HEK293 (cell line): ENCODE measurements at regions not wholly inside any gene's neighbourhood (a gene's known extent, or its start where the extent isn't known, plus 50 kb on each side); places are given as distances from the start of the nearest gene placed in this dataset.

ENCODE experiments used
- CTCF ChIA-PET: fragments of 350-600 bp; formaldehyde crosslinking; extraction: SDS; loops from one replicate; lab custom pipeline; 2021; ENCODE audit warnings: antibody characterized with exemption; lab: Yijun Ruan, JAX
- POLR2A ChIA-PET: fragments of 300-600 bp; formaldehyde crosslinking; extraction: SDS; loops from one replicate; lab custom pipeline; 2020; ENCODE audit warnings: antibody characterized with exemption, inconsistent platforms; lab: Yijun Ruan, JAX
- H3K27ac ChIP-seq: fragments of 200-500 bp; sonication (Bioruptor generic); 2 replicates; pipeline ENCODE4 v1.5.1; 2014; ENCODE audit warnings: low read depth, low read length, control low read depth, inconsistent platforms; ENCODE audit errors: extremely low read depth
- H3K36me3 ChIP-seq, 2 experiments: fragments of 200-500 bp in 1 of 2; sonication (Bioruptor generic) in 1 of 2; 1 replicate in 1 of 2; 2 replicates in 1 of 2; pipeline ENCODE4 v1.5.1; 2014 to 2017; ENCODE audit warnings: inconsistent platforms in 2 of 2, low read length in 2 of 2; ENCODE audit not compliant: control insufficient read depth in 2 of 2, insufficient read depth in 1 of 2
- H3K4me1 ChIP-seq: fragments of 200-500 bp; sonication (Bioruptor generic); 2 replicates; pipeline ENCODE4 v1.5.1; 2014; ENCODE audit warnings: mild to moderate bottlenecking, low read length, inconsistent platforms; ENCODE audit not compliant: control insufficient read depth, insufficient read depth
- H3K4me3 ChIP-seq: 2 replicates; pipeline ENCODE4 v1.5.1; 2011; ENCODE audit warnings: low read depth, mild to moderate bottlenecking, control low read depth, low read length, moderate library complexity
- H3K9me3 ChIP-seq: fragments of 200-500 bp; sonication (Bioruptor generic); 2 replicates; pipeline ENCODE4 v1.5.1; 2014; ENCODE audit warnings: low read depth, low read length, inconsistent platforms; ENCODE audit not compliant: control insufficient read depth, insufficient read depth
- BCL11B ChIP-seq: fragments of 450-650 bp; formaldehyde crosslinking; IDR thresholded peaks from 2 replicates; pipeline ENCODE4 v1.5.1; 2016; ENCODE audit warnings: low read depth, missing biosample characterization, missing genetic modification characterization
- KLF17 ChIP-seq: fragments of 450-650 bp; formaldehyde crosslinking; IDR thresholded peaks from 2 replicates; pipeline ENCODE4 v1.5.1; 2016; ENCODE audit warnings: missing biosample characterization, missing genetic modification characterization
- PRDM6 ChIP-seq: fragments of 450-650 bp; formaldehyde crosslinking; IDR thresholded peaks from 2 replicates; pipeline ENCODE4 v1.5.1; 2017; ENCODE audit warnings: missing biosample characterization, missing genetic modification characterization
- ZBTB26 ChIP-seq: fragments of 450-650 bp; formaldehyde crosslinking; optimal IDR thresholded peaks from 2 replicates; pipeline ENCODE3; 2016; ENCODE audit warnings: missing biosample characterization, mild to moderate bottlenecking, missing genetic modification characterization
- ZBTB7A ChIP-seq: fragments of 450-650 bp; formaldehyde crosslinking; IDR thresholded peaks from 2 replicates; pipeline ENCODE4 v1.5.1; 2016; ENCODE audit warnings: low read depth, missing biosample characterization, missing genetic modification characterization
- ZNF10 ChIP-seq: fragments of 450-650 bp; formaldehyde crosslinking; IDR thresholded peaks from 2 replicates; pipeline ENCODE4 v1.5.1; 2017; ENCODE audit warnings: missing biosample characterization, missing genetic modification characterization
- ZNF426 ChIP-seq: fragments of 450-650 bp; formaldehyde crosslinking; IDR thresholded peaks from 2 replicates; pipeline ENCODE4 v1.5.1; 2017; ENCODE audit warnings: missing biosample characterization, missing genetic modification characterization, mild to moderate bottlenecking, inconsistent platforms, moderate library complexity
- ZNF518A ChIP-seq: fragments of 450-650 bp; formaldehyde crosslinking; conservative IDR thresholded peaks from 2 replicates; pipeline ENCODE4 v1.5.1; 2016; ENCODE audit warnings: low read depth, missing biosample characterization, missing genetic modification characterization
- ZNF76 ChIP-seq: fragments of 450-650 bp; formaldehyde crosslinking; IDR thresholded peaks from 2 replicates; pipeline ENCODE4; 2016; ENCODE audit warnings: low read depth, missing biosample characterization, missing genetic modification characterization, borderline replicate concordance
- ZNF843 ChIP-seq: fragments of 450-650 bp; formaldehyde crosslinking; IDR thresholded peaks from 2 replicates; pipeline ENCODE4 v1.5.1; 2016; ENCODE audit warnings: missing biosample characterization, missing genetic modification characterization
- ZSCAN30 ChIP-seq: fragments of 450-650 bp; IDR thresholded peaks from 2 replicates; pipeline ENCODE4 v1.5.1; 2018; ENCODE audit warnings: missing biosample characterization, mild to moderate bottlenecking, missing genetic modification characterization, moderate library complexity

- TF ChIP-seq KLF17 (tag by site-specific recombination) = no peak
- no peak for TF ChIP-seq ZBTB7A (tag by site-specific recombination)
- TF ChIP-seq ZNF76 (tag by site-specific recombination) = no peak
These were observed 204.6 kb downstream of the GLRX3 start (continued) for GRCh38 chr10:130340816-130341215.

- Histone ChIP-seq H3K27ac (no peak overlapping the region), H3K9me3 (no peaks in the 10 kb centered on the region), H3K4me3 (no peak overlapping the region), H3K4me1 (no peaks in the 10 kb centered on the region), H3K36me3 (no peaks in the 10 kb centered on the region)
- ChIA-PET CTCF (interaction anchor here (0.7 kb wide), 1 partner anchor 127 kb away, joined by 3 read pairs; no protein-coding TSS in a partner anchor), POLR2A (no interaction called here)
- TF ChIP-seq PRDM6 (no peak), ZNF10 (tag by site-specific recombination) (no peak), ZNF843 (tag by site-specific recombination) (no peak), ZNF518A (tag by site-specific recombination) (no peak), ZSCAN30 (tag by site-specific recombination) (no peak), ZNF426 (tag by site-specific recombination) (no peak)
These were observed 205.2 kb downstream of the GLRX3 start for GRCh38 chr10:130341356-130341755.

- Histone ChIP-seq H3K27ac (no peak overlapping the region), H3K36me3 (no peaks in the 10 kb centered on the region), H3K4me3 (no peak overlapping the region), H3K4me1 (no peaks in the 10 kb centered on the region), H3K9me3 (no peaks in the 10 kb centered on the region)
- CTCF ChIA-PET = no interaction called here
- TF ChIP-seq ZBTB26 (tag by site-specific recombination) (no peak), BCL11B (tag by site-specific recombination) (no peak)
- POLR2A ChIA-PET = no interaction called here
These were observed 209.5 kb downstream of the GLRX3 start for GRCh38 chr10:130345728-130346127.
